NCI-H2107 treated with DMSO at 0.1 percent for 48 hours (cell line): ENCODE measurements at regions not wholly inside any gene's neighbourhood (a gene's known extent, or its start where the extent isn't known, plus 50 kb on each side); places are given as distances from the start of the nearest gene placed in this dataset.

Source experiments
- DNase-seq: peaks from one replicate; lab custom pipeline; 2025; ENCODE audit not compliant: unreplicated experiment; lab: John Stamatoyannopoulos, UW

DNA sequence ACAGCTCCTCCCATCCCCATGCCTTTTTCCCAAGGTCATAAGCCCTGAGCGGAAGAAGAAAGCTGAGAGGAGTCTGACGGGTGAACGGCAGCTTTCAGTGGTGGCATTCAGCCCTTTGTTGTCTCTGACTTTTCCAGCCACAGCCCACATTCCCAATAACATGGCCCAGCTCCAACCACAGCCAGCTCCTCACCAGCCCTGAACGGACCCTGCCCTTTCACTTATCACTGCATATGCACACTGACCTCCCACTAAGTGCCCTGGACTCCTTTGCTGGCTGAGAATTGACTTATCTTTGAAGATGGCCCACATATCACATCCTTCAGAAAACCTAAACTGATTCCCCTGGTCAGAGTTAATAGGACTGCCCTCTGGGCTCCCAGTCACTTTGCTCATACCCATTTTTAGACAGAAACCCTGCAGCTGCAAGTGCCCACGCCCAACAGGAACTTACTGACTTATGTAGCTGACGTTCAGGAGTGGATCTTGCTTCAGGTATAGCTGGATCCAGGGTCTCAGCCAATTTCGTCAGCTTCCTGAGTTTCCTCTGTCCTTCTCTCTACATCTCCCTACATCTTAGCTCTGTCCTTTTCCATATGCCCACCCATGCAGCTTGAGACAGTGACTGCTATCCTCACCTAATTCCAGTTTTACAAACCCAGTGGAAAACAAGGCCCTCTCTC lies 348.5 kb upstream of the PROK2 start:
- no peak for DNase-seq

DNA sequence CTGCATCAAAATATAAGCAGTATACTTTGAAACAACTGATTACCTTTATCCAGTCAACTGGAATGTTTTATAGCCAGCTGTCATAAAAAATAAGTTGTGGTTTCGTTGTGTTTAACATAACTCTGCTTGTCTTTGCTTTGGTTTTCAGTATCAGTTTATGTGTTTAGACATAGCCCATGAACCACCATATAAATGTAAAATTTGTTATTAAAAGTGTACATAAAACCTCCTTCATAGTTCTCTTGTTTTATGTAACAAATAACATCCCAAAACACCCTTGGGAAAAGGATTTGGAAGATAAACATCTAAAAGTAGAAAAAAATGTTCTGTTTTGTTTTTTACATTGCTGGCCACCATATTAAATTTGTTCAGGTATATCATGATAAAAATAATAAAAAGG lies 347.0 kb upstream of the PROK2 start:
- DNase-seq = no peak

DNA sequence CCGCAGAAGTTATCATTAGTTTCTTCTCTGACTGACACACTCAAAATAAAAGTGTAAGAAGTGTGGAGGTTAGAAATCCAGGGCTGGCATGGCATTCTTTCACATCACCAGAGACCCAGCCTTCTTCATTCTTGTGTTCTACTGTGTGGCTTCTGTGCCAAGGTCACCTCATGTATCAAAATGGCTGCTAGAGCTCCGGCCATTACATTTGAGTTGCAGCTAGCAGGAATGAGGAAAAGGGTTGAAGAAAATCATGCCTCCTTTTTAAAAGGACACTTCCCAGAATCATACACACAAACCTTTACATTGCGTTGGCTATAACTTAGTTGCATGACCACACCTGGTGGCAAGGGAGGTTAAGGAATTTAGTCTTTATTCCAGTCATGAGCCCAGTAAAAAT lies 345.6 kb upstream of the PROK2 start:
- no peak for DNase-seq

DNA sequence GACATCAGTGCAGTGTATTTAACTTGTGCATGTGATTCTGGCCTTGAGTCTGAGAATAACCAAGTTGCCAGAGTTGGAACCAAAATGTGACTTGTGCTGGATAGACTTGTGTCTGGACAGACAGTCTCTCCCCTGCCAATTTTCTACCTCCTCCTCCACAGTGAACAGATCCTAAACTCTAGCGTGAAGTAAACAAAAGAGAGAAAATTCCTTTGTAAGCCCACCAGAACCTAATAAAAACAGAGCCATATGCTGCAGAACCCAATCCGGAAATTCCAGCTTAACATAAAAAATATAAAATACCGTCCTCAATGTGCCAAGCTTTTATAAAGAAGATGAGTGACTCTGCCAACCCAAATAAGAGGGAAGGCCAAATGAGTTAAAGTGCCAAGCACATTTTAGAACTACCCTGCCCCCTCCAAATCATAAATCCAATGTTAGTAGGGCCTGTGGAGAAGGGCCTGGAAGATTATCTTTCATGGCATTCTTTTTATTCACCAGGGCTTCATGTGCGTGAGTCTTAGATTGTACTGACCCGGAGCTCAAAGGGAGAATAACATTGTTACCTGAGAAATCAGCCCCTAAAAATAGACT lies 344.6 kb upstream of the PROK2 start:
- DNase-seq = no peak

DNA sequence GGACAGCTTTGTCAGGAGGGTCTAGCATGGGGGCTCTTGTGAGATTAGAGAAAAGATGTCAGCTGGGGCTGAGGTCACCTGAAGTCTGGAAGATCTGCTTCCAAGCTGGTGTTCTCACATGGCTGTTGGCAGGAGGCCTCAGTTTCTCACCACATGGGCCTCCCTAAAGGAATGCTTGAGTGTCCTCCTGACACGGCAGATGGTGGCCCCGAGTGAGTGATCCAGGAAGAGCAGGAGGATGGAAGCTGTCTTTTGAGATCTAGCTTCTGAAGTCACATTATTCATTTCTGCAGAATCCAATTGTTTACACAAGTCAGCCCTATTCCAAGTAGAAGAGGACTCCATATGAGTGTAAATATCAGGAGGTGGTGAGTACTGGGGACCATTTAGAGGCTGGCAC lies 344.0 kb upstream of the PROK2 start:
- DNase-seq = no peak

DNA sequence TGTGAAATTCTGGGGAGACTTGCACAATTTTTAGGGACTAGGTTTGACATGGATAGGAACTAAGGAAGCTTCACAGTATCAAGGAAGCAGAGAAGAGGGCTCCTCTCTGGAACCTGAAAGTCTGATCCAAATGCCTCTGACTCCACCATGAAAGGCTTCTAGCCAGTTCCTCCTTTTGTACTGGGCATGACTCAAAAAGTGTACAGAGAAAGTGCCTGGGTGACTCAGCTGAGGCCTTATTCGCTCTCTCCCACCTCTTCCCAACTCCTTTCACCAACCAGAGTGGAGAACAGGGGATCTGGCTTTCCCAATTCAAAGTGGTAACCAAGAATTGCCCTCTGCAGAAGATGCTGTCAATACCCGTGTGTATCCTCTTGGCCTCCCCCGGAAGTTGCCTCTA lies 342.9 kb upstream of the PROK2 start:
- DNase-seq = no peak

DNA sequence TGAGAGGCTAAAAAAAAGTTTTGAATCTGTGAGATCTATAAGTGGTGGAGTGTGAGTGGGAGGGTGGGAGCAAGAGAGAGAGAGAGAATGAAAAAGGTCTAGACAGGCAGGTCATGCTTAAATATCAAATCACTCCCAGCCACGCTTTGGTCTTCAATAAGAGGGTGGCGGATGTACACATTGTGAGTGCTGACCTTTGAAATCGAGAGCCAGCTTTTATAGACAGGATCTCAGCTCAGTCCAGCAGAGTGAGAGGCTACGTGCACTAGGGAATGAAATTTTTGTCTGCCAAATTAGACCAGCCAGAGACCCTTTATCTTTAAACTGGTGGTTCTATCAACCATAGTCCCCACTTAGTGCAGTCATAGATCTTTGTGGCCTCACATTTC lies 342.3 kb upstream of the PROK2 start:
- DNase-seq = no peak

DNA sequence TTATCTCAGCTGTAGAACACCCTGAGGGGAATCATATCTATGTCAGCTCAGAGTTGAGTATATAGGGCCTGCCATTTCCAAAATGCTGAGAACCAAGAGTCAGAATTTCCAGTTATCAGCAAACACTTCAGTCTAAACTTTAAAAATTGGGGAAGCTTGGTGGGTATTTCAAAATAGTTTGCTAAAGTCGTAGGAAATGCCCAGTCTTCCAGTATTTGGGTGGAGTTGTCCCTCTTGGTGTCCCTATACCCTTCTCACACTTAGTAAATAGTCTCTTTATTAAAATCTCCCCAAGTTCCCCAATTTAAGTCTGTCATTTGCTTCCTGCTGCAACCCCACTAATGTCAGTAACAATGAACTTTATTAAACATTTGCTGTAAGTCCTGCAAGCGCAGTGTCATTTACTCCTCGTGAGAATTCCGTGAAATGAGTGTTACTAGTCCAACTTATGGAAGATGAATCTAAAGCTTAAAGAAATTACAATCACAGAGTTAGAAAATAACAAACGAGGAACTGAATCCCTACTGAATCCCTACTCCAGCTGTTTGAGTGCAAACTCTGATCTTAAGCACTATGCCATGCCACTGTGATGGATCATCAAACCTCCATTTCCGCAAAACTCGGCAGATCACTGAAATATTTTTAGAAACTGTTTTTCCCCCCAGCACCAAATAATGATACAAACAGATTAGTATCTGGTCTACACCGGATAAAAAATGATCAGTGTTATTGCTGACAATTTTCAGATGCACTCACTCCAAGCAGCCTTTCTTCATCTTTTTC lies 341.7 kb upstream of the PROK2 start:
- DNase-seq = no peak

DNA sequence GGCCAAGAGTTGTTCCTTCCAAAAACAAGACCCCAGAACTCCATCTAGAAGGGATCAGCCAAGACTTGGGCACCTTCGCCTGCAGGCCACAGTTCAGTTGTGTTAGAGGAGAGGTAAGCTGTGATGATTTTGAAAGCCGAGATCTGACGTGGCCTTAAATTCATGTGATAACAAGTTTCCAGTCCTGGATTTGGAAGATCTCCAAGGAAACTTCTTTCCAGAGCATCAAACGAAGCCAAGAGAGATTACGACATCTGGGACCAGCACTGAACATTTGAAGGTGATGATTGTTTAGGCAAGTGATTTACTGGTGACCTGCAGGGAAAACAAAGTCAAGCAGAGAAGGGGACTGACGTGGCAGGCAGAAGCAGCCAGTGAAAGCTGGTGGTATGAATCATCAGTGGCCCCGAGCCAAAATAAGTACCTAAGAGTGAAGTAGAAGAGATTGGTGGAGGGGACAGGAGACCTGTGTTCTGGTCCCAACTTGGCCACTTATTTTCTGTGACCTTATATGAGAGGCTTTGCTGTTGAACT lies 339.0 kb upstream of the PROK2 start:
- DNase-seq = no peak

DNA sequence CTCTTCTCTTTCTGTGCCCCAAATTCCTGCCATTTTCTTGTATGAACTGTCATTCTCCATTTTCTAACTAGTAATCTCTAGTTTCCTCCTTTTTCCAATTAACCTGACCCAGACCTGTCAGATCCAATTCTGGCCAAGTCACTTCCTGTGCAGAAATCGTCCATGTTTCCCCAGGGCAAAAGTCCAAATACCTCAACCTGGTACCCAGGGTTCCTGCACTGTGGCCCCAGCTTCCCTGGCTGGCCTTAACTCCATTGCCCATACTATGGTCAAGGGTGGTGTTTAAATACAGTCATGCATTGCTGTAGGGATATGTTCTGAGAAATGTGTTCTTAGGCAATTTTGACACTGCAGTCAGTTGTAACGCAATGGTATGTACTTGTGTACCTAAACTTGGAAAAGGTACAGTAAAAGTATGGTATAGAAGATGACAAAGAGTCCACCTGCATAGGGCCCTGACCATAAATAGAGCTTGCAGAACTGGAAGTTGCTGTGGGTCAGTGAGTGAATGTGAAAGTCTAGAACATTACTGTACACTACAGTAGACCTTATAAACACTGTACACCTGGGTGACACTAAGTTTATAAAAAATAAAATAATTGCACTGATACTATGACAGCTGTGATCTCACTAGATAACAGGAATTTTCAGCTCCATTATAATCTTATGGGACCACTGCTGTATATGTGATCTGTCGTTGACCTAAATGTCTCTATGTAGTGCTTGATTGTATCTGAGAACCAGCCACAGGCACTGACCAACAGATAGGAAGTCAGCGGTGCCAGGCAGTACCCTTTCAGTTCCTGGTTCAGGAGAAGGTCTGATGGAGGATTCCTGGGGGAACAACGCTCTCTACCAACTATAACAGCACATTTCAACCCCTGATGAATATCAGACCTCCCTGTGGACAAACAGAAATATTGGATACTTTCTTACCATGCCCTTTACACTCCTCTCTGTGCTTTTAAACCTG lies 336.1 kb upstream of the PROK2 start:
- DNase-seq = no peak

DNA sequence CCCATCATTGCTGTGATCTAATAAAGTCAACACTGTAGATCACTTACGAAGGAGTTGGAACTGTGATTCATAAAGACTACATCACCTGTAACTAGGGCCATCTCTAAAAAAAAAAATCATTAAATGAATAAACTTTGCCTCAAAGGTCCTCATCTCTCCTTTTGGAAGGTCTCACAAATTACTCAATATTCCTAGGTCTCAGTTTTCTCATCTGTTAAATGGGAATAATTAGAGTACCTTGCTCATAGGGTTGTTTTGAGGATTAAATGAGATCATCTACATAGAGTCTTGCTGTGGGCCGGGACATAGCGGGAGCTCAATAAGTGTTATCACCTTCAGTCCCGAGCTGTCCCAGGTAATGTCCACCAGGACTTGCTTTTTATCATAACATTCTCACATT lies 335.1 kb upstream of the PROK2 start:
- DNase-seq = no peak

DNA sequence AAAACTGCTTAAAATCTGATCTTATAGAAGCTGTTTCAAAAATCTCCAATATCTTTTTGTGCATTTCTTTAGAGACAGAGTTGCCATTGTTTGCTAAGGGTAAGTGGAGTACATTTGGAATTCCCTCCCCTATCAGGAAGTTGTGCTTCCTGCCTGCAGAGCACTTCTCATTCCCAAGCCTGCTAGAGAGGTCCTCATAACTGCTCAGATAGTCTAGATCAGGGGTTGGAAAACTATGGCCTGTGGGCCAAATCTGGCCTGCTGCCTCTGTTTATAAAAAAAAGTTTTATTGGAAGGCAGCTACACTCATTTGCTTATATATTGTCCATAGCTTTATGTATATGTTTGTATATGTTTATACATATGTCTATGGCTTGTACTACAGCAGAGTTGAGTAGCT lies 333.7 kb upstream of the PROK2 start:
- DNase-seq = no peak

DNA sequence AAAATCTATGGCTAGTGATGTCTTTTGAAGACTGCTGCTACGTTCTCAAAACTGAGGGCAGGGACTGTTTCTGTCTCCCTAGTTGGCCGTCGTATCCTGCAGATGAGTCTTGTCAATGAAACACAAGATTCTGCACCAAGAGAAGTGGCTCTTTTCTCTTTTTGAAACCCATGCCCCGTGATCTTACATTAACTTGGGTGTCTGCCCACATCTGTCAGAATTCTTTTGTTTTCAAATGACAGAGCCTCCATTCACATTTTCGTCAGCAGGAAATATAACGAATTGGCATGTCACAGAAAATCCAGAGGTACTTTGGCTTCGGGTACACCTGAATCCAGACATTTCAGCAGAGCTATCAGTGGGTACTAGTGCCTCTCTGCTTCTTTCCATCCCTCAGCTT lies 331.3 kb upstream of the PROK2 start:
- no peak for DNase-seq

DNA sequence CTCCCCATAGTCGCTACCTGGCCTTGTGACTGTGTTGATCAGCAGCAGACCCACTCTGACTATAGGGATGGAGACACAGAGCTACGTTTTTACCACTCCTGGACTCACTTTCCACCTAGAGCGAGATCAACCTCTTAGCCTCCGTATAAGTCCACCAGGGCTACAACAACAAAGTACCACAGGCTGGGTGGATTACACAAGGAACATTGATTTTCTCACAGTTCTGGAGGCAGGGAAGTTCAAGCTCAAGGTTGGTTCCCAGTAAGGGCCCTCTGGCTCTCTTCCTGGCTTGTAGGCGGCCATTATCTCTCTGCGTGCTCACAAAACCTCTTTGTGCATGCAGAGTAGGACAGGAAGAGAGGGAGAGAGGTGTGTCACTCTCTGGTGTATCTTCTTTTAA lies 330.4 kb upstream of the PROK2 start:
- DNase-seq = no peak

DNA sequence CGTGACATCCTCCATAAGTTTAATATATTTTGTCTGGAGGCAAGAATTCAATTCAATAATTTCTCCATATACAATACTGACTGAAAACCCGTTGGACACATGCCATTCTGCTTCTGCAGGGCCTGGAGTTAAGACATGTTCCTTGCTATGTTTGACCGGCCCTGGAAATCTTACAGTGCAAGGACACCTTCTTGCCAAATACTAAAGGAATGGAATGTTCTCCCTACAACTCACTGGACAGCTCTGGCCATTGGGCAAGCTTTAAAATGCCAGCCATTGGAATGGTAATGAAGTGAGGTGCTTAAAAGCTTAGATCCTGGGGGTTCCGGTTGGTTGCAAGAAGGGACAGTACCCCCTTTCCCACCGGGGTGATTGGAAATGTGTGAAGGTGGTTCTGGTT lies 329.8 kb upstream of the PROK2 start:
- no peak for DNase-seq

DNA sequence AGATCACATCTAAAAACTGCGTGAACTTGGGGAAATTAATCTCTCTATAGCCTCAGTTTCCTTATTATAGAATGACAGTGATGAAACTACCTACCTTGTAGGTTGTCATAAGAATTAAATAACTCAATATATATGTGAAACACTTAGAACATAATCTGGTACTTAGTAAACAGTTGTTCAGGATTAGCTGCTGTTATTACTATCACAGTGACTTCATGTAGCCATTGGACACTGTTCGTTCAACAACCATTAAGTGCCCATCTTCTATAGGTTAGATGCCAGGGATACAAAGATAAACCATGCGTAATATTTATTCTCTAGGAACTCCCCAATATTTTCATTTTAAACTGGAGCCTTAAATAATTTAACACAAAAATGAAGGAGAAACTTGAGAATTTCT lies 329.0 kb upstream of the PROK2 start:
- DNase-seq = no peak

DNA sequence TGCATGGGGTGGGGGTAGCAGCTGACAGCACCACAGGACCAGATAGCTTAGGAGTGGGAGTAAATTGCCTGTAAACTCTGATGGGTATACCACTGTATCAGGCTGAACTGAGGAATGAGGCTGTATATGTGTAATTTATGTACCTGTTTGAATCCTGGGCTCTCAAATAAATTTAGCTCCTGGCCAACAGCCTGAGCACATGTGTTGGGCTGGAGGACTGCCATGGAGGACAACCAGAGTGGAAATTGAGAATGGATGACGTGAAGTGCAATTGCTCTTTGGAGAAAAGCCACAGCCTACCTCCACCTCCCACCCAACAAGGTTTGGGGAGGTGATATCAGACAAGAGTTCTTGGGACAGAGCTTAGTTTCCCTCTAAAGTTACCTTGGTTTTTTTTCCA lies 328.6 kb upstream of the PROK2 start:
- DNase-seq = no peak

DNA sequence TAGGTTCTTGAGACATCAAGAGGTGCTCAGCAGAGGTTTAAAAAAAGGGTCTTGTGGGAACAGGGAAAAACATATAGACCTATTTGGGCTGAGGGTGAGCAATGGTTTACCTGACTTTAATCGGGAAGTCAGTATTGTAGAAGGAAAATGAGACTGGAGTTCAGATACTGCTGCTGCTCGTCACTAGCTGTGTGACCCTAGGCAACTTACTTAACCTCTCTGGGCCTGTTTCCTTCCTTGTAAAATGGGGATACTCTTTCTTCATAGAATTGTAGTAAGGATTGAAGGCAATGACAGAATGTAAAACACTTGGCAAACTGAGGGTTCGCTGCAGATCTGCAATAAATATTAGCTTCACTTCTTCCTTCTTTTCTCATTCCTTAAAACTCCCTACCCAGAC lies 327.5 kb upstream of the PROK2 start:
- DNase-seq = no peak

DNA sequence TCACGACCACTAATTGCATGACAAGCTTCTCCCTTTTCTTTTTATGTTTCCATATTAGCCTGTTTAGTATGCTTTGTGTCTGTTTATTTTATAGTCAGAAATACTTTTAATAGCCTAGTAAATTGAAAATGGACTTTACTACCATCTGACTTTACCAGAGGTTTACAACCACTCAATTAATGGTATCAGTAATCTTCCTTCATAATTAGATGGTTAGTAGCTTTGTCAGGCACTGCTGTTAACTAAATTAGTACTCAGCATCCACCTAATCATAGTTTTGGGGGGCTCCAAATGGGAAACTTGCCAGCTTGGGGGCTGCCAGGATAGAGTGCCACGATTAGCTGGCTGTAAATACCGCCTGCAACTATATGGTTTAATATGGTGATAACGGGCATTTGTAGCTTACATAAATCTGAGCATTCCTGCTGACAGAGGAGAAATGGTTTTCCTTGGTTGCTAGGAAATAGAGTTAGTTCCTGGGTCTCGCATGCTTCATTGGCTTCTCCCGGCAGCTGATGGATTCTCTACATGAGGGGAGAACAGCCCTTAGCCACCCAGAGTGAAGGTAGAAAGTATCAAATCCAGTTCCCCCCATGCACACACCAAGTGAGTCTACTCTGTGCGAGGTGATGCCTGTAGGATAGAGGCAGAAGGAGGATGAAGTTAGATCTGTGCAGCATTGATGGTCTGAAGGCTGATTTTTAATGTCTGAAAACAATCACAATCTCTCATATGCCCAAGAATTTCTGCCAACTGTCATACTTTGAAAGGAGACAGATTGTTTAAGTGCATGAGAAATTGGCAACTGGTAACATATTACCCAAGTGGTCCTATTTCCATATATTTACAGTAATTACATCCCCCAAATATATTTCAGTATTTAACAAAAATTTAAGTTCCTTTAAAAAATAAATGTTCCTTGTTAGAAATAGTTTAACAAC lies 326.6 kb upstream of the PROK2 start:
- no peak for DNase-seq
